ENCODE measurements at regions not wholly inside any gene's neighbourhood (a gene's known extent, or its start where the extent isn't known, plus 50 kb on each side); places are given as distances from the start of the nearest gene placed in this dataset.
A peak's percentile ranks its signal among the peaks of the same experiment; 100 is the strongest.

DNA sequence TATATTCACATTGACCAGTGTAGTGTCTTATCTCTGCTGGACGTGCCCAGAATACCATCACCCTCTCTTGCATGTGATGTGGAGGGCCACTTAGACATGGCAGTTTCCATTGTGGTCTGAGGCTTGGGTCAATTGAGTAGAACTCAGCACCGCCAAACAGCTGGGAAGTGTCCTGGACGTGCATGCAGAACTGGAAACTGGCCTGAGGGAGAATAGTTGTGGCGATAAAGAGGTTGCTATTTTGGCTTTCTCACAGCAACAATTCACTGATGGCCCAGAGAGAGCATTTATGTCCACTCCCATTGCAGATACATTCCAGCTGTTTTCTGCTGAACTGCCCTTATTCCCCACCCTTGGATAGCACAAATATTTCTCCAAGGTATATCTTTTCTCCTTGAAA, 210.1 kb upstream of the DAAM1 start:
- DNase-seq (ENCODE audit: extremely low read depth, low read depth) = peak; percentile 18
- TF ChIP-seq, protein P1, sequence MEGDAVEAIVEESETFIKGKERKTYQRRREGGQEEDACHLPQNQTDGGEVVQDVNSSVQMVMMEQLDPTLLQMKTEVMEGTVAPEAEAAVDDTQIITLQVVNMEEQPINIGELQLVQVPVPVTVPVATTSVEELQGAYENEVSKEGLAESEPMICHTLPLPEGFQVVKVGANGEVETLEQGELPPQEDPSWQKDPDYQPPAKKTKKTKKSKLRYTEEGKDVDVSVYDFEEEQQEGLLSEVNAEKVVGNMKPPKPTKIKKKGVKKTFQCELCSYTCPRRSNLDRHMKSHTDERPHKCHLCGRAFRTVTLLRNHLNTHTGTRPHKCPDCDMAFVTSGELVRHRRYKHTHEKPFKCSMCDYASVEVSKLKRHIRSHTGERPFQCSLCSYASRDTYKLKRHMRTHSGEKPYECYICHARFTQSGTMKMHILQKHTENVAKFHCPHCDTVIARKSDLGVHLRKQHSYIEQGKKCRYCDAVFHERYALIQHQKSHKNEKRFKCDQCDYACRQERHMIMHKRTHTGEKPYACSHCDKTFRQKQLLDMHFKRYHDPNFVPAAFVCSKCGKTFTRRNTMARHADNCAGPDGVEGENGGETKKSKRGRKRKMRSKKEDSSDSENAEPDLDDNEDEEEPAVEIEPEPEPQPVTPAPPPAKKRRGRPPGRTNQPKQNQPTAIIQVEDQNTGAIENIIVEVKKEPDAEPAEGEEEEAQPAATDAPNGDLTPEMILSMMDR (IDR thresholded peaks at IDR 0.05; ENCODE audit: low read depth, low read length) = no peak

DNA sequence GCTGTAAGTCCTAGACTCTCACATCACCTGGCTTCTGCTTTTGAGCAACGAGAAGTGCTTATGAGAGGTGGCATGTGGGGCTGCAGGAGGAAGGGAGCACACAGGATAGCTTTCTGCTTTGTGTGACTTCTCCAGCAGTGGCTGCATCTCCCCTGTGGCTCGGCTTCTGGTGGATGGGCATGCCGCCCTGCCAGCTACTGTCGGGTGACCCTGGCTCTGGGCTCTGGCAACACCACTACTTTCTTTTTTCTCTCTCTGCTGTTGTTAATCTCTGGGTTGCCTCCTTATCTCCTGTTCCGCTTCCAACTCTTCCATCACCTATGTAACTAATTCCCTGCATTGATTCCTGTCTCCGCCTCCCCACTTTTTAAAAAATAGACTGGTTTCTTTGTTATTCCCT, 209.1 kb upstream of the DAAM1 start:
- DNase-seq (ENCODE audit: extremely low read depth, low read depth) = no peak
- TF ChIP-seq, protein P1 (IDR thresholded peaks at IDR 0.05; ENCODE audit: low read depth, low read length) = no peak

DNA sequence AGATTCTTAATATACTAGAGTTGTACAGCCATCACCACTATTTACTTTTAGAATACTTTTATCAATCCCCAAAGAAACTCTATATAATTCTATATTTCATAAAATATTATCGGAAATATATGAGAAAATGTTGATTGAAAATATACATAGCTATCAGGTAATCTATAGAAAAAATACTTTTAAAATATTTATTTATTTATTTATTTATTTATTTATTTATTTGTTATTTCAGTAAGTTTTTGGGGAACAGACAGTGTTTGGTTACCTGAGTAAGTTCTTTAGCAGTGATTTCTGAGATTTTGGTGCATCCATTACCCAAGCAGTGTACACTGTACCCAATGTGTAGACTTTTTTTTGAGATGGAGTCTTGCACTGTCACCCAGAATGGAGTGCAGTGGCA, 206.6 kb upstream of the DAAM1 start:
- TF ChIP-seq, protein P1 (IDR thresholded peaks at IDR 0.05; ENCODE audit: low read depth, low read length) = no peak

DNA sequence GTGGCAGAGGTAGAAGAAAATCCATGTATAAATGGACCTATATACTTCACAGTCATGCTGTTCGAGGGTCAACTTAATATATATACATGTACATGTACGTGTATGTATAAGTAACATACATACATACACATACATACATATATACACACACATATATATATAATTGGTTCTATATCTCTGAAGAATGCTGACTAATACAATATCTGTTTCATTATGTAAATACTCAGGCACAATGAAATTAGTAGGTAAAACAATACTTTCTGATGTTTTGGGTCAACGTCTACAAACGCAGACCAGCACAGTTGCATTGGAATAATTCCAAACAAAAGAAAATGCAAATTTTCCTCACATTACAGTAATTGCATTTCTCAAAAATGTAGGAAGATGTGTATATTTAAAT, 202.7 kb upstream of the DAAM1 start:
- DNase-seq (ENCODE audit: extremely low read depth, low read depth) = no peak
- TF ChIP-seq, protein P1 (IDR thresholded peaks at IDR 0.05; ENCODE audit: low read depth, low read length) = no peak

More for the DNA sequence above, 206.6 kb upstream of the DAAM1 start:
- no peak for DNase-seq (ENCODE audit: extremely low read depth, low read depth)

DNA sequence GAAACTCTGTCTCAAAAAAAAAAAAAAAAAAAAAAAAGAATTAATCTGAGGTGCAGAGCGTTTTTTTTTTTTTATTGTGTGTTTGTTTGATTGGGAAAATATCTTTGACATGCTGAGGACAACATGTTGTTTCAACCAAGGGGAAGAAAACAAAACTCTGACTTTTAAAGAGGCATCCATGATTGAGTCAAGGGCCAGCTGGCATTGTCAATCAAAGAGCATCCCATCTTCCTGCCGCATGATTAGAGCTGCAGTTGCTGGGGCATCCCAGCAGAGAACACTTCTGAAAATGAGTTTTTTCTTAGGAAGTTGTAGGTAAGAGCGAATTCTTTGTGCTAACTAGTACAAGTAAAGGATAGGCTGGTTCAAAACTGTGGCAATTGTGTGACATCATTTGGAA, 200.9 kb upstream of the DAAM1 start:
- DNase-seq (ENCODE audit: extremely low read depth, low read depth) = no peak
- TF ChIP-seq, protein P1 (IDR thresholded peaks at IDR 0.05; ENCODE audit: low read depth, low read length) = no peak

DNA sequence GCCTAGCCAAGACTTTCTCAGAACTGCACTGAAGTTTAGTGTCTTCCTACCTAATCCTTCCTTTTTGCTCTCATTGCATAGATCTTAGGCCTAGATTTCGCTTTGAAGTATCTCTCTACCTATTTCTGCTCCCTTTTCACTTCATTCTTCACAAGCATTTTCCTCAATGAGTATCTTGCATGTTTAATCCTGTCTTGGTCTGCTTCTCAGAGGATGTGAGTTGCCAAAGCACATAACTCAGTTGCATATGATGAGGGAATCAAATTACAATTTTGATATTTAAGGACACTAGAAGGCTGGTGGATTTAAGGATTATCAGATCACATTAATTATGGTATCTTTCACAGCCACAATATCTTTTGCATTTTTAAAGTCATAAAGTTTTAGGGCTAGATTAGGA, 195.5 kb upstream of the DAAM1 start:
- TF ChIP-seq, protein P1 (IDR thresholded peaks at IDR 0.05; ENCODE audit: low read depth, low read length) = no peak
- DNase-seq (ENCODE audit: extremely low read depth, low read depth) = no peak

DNA sequence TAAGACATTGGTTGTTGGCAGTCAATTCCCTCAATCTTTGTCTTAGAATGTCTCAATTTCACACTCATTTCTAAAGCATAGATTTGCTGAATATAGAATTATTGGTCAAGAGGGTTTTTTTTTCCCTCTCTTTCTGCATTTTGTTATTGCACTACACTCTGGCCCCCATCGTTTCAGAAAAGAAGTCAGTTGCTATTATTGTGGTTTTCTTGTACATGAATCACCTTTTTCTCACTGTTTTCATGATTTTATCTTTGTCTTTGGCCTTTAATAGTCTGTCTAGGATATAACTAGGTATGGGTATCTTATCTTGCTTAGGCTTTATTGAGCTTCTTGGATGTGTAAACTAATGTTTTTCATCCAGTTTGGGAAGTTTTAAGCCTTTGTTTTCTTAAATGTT, 194.3 kb upstream of the DAAM1 start:
- TF ChIP-seq, protein P1 (IDR thresholded peaks at IDR 0.05; ENCODE audit: low read depth, low read length) = no peak
- DNase-seq (ENCODE audit: extremely low read depth, low read depth) = no peak
